GM18873 (cell line): ENCODE measurements at regions not wholly inside any gene's neighbourhood (a gene's known extent, or its start where the extent isn't known, plus 50 kb on each side); places are given as distances from the start of the nearest gene placed in this dataset.
"Not testable (repeated sequence)": the region's sequence is repeated elsewhere in the genome, so short reads cannot be mapped to it uniquely, and the experiment has no call there.

Experiments used
- ATAC-seq: cut with Tn5 transposase; IDR thresholded peaks from one replicate; pipeline ENCODE4 v1.9.1; 2021; ENCODE audit warnings: mild to moderate bottlenecking, moderate library complexity, moderate number of reproducible peaks; ENCODE audit not compliant: unreplicated experiment, low FRiP score

DNA sequence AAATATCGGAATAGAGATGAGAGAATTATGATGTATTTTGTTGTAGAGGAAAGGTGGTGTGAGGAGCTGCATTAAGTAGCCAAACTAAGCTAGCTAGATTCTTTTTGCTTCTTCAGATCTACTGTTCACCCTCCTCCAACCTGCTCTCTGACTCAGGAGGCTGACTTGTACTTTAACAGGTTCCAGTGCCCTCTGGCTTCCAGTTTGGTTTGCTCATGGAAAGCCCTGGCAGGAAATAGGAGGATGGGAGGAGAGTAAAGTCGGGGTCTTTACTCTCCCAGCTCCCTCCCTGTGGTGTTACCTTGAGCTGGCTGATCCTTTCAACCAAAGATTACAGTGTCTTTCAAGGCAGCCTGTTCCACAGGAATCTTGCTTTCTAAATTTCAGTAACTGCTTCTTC lies 277.0 kb upstream of the EDA2R start:
- ATAC-seq: no peak

DNA sequence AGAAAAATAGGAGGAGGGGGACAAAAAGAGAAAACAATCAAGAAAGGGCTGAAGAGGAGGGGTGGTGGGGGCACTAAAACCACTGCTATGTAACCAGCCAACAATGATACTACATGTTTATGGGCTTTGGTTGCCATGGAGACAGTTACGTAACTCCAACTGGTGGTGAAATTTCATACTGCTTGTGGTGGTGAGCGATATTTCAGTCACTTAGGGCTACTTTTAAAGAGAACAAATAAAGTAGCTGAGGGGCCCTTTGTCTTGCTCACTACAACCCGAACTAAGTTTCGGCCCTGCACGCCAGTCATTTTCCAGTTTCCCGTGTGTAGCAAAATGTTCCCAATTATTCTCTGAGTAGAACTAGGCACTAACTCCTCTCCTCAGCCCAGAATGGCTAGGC lies 275.2 kb upstream of the EDA2R start:
- no peak for ATAC-seq

DNA sequence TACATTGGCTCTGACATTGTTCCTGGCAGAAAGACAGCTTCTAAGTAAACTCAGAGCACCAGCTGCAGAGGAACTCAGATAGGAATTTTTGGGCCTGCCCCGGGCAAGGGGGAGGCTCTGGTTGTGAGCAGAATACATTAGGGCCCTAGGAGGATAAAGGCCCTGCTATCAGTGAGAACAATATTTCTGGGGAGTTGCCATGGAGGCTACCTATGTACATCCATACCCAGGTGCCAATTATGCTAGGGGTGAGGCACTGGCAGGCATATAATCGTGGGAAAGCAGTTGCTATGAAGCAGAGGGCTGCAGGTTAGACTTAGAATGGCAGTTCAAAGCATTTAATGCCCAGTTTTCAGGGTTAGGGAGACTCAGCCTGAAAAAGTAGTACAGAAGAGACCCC lies 273.5 kb upstream of the EDA2R start:
- no peak for ATAC-seq

DNA sequence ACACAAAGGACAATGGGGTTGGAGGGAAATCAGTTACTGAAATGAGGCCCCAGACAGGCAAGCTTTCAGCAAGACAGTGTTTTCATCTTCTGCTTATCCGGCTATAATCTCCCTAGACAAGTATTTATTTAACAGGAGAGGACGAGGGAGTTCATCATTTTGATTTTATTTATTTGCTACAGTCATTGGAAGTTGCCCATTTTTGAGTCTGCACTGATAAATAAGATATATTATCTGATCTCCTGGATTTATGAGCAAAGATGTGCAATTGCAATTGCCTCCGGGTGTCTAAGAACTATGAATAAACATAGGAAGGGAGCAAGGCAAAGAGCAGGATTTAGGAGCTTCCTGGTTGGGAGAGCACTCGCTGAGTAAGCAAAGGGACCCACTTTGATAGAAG lies 263.2 kb upstream of the EDA2R start:
- ATAC-seq: no peak

DNA sequence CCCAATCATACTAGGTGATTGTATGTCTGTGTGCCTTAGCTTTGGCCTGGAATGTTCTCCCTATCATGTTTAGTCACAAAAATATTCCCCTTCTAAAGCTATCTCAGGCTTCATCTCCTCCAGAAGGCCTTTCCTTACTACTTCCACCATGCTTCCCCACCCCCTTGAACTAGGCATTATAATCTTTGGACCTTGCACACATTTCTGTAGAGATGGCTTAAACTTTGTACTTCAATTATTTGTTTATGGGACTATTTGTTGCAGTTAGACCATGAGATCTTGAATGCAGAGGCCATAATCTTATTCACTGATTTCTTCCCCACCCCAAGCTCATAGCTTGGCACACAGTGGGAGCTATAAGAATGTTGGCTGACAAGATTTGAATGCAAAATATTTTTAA lies 262.0 kb upstream of the EDA2R start:
- no peak for ATAC-seq

DNA sequence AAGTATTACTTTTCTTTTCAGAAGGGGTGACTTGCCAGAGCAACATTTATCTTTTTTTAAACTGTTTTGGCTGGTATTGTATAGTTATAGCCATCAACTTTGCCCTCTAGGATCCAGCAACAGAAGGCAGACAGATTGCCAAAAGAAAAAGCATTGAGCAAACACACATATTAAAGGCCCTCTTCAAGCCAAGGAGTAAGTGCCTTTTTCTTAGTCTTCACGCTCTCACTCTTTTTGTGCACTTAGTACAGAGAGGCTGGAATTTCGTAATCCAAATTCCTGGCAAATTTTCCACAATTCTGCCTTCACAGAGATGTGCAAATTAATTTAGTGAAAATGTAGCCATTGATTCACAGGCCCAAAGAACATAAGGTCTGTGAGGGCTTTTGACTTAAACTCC lies 253.1 kb upstream of the EDA2R start:
- no peak for ATAC-seq

DNA sequence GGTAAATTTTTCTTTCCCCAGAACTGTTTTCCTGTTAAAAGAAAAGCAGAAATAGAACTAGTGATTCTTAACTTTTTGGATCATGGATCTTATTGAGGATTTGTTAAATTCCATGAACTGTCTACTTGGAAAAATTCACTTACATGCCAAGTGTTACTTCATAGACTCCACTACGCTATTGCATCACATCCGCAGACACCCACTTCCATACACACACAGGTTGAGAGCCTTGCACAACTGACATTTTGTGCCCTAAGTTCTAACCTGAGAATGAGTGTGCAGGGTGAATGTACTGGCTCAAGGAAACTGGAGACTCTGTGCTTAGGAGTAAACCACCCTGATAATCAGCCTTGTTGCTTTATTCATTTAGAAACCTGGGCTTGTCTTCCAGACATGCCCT lies 250.5 kb upstream of the EDA2R start:
- ATAC-seq: no peak

DNA sequence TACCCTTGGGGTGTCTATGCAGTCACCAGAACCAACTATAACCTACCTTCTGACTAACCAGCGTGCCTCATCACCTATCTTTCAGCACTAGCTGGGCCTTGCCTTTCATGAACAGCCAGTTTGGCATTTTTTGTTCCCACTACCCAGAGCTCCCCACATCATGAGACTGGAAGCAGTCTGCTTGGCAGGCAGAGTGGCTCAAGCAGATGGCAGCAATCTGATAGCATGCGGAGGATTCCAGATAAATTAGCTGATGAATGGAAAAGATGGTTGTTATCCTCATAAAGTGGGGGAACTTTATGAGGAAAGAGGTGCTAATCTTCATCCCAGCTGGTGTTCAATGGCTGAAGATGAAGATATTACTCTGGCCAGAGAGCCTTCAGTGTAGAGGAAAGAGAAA lies 243.2 kb upstream of the EDA2R start:
- ATAC-seq: no peak

DNA sequence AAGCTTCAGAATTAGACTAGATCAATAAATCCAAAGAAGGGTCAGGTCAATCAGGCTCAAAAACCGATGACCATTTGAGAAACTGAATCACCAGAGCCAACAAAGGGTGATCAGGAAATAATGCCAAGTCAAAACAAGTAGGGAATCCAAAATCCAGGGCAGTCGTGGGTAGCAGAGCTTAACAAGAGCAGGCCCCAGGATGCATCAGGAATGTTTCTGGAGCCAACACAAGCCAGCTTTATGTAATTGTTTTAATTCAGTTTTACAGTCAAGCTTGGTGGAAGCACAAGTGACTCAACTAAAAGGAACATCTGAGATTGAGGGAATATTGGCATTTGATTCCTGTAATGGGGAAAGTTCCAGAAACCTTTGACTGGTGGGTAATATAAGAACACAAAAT lies 237.9 kb upstream of the EDA2R start:
- ATAC-seq: no peak

DNA sequence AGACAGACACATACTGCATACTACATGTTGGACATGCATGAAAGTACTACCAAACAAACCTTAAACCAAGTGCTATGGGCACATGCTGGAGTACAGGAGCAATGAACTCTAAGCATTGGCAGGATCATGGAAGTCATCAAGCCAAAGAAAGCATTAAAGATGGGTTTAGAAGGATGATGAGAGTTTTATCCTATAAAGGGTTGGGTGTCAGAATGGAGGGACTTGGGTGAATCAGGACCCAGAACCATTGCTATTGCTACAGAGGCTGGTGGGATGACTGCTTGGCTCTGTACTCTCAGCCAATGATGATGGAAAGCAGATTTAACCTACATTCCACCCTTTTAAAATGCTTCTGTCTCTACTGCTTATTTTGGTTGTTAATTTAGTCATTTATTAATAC lies 233.9 kb upstream of the EDA2R start:
- no peak for ATAC-seq

DNA sequence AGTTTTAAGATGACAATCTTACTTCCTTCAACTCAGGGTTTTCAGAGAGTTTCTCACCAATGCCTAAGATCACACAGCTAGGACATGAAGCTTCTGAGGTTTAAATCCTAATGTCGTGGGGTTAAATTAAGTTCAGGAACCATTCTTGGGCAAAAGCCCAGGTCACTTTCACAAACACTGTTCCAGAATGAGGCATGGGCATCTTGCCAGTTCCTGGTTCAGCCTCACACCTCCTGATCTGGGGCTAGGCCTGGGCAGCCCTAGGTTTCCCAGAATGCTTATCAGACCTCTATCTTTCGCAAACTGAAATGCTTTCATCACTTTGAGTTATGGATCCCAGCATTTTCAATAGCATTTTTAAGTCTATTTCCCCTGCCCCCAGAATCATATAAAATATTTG lies 224.8 kb upstream of the EDA2R start:
- ATAC-seq: no peak

DNA sequence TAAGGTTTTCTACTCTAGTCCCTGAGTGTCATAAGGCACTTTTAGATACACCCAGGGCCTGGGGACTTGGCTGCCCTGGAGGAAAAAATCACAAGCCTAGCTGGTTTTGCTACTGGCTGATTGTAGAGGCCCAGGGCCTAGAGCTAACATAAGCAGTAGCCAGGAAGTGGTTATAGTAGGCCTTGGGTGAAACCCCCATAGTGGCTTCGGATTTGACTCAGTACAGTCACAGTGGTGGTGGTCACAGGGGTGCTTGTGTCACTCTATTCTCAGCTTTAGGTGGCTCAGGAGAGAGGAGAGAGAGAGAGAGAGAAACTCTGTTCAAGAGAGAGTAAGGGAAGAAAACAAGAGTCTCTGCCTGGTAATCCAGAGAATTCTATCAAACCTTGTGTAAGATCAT lies 194.5 kb upstream of the EDA2R start:
- ATAC-seq: peak; percentile 99

DNA sequence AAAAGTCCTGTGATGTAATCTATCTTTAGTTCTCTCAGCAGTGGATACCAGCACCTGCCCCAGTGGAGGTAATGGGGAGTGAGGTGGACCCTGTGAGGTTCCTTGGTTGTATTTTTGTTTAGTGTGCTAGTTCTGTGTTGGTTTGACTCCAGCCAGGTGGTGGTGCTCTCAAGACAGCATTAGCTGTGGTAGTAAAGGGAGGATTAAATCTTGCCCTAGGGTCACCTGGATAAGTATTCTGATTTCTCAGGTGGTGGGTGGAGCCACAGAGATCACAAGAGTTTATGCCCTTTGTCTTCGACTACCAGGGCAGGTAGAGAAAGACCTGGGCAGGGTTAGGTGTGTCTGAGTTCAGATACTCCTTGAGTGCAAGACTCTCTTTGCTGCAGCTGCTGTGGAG lies 176.3 kb upstream of the EDA2R start:
- no peak for ATAC-seq

DNA sequence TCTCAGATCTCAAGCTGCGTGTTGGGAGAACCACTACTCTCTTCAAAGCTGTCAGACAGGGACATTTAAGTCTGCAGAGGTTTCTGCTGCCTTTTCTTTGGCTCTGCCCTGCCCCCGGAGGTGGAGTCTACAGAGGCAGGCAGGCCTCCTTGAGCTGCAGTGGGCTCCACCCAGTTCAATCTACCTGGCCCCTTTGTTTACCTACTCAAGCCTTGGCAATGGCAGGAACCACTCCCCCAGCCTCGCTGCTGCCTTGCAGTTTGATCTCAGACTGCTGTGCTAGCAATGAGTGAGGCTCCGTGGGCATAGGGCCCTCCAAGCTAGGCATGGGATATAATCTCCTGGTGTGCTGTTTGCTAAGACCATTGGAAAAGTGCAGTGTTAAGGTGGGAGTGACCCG lies 155.6 kb upstream of the EDA2R start:
- not testable (repeated sequence) for ATAC-seq

DNA sequence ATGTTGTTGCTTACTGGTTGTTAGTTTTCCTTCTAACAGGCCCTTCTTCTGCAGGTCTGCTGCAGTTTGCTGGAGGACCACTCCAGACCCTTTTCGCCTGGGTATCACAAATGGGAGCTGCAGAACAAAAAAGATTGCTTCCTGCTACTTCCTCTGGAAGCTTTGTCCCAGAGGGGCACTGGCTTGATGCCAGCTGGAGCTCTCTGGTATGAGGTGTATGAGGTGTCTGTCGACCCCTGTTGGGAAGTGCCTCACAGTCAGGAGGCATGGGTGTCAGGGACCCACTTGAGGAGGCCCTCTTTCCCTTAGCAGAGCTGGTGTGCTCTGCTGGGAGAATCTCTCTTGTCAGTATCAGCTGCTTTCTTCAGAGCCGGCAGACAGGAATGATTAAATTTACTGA lies 127.4 kb upstream of the EDA2R start:
- no peak for ATAC-seq

DNA sequence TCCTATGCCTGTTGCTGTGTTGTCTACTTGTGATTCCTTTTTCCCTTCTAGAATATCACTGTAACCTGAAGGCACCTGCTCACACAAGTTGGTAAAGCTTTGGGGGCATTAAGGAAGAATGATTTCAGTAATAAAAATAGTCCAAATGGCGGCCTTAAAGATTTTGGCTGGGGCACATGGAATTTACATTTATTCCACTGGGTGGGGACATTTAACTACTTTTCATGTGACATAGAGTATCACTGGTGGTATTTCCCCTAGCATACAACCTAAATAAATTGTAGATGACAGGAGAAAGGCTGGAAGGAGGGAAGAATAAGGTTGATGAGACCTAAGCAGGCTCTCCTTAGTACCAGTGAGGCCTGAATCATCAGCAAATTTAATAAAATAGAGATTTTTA lies 121.8 kb upstream of the EDA2R start:
- ATAC-seq: no peak

DNA sequence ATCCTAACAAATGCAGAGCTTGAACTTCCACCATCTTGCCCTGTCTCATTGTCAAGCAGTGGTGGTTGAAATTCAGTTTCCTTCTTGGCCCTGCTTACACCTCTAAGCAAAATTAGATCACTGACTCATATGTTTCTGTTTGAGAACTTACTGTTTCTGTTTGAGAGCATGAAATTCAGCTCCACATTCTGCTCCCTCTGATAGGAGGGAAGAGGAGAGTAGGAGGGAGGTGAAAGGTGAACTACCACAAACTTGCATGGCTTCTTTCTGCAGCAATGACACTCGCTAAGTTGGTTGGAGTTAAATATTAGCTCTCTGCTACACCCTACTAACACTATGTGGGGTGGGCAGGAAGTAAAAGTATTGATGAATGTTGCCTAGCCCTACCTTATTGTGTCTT lies 117.8 kb upstream of the EDA2R start:
- ATAC-seq: no peak

DNA sequence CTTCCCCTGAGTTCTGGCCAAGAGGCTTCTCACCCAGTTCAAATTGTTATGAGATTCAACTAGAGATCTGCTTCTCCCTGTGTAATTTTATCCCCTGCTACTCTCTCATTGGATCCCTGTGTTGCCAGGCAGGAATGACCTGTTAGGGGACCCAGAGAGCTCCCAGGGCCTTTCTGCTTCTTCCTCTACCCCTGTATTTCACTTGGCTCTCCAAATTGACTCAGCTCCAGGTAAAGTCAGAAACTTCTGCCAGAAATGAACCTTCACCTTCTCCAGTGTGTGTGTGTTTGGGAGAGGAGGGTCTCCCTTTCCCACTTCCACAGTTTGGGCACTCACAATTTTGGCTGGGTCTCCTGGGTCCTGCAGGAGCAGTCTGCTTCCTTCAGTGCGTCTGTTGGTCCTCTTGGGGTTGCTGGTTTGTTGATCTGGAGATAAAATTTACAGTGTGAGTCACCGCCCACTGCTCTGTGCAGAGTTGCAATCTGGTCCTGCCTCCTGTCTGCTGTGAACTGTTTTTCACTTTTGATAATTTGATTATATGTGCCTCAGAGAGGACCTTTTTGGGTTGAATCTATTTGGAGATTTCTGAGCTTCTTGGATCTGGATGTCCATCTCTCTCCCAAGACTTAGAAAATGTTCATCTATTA lies 112.4 kb upstream of the EDA2R start:
- ATAC-seq: no peak

DNA sequence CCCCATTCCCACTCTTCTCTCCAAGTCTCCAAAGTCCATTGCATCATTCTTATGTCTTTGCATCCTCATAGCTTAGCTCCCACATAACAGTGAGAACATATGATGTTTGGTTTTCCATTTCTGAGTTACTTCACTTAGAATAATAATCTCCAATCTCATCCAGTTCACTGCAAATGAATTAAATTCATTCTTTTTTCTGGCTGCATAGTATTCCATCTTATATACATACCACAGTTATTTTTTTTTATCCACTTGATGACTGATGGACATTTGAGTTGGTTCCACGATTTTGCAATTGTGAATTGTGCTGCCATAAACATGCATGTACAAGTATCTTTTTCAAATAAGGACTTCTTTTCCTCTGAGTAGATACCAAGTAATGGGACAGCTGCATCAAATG lies 105.6 kb upstream of the EDA2R start:
- ATAC-seq: not testable (repeated sequence)

DNA sequence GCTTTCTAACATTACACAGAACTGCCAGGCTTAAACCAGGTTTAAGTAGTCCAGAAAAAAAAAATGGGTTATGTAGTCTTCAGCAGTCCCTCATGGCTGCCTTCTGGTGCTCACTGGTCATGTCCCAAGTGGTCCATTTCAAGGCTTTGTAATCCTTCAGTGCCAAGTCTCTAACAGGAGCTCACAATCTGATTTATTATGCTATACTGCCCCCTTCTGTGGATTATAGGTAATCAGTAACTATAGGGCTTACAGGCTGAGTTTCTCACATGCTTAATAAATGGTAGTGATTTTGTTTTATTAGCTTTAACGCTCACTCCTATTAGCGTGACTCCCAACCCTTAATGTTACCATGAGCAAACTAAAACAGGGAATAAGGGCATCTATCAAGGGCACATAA lies 92.5 kb upstream of the EDA2R start:
- ATAC-seq: no peak

DNA sequence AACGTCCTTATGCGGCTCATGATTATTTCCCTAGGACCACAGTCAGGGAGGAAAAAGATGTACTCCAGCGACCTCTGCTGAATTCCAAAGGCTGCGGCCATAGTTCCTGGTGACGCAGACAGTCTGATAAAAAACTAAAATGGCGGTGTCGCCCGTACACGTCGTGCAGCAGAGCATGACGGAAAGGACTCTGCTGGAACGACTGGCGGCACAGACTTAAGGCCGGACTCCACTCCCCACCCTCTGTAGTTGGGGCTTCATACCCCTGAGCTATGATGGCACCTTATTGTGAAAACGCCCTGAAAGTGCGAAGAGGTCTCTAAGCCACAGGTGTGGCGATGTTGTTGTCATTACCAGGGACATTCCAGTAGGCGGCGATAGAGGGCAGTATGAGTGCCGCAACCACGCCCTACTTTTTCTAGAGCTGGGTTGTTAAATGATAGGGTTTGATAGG lies 90.0 kb upstream of the EDA2R start:
- peak; percentile 60 for ATAC-seq

DNA sequence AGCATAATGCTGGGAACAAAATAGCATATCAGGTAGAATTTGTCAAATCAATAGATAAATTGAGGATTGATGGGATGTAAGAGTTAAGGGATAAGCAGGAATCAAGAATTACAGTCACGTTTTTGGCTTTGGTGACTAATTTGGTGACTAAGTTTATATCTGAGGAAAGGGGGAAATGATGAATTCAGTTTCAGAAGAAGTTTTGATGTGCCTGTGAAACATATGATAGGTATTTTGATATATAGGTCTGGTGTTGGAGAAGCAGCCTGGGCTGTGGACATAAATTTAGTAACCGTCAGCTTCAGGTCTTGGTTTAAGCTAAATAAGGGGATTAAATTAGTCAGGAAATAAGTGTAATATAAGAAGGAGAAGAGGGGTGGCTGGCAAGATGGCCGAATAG lies 79.0 kb upstream of the EDA2R start:
- ATAC-seq: no peak
